Vagina (tissue), 2 donors: ENCODE measurements at regions not wholly inside any gene's neighbourhood (a gene's known extent, or its start where the extent isn't known, plus 50 kb on each side); places are given as distances from the start of the nearest gene placed in this dataset.

Experiments used
- CTCF ChIP-seq, 3 experiments: fragments of 450-650 bp in 2 of 3; fragments of 200-600 bp in 1 of 3; sonication (generic) in 1 of 3; IDR thresholded peaks; one replicate each; pipeline ENCODE4 v1.5.1; 2017 to 2019; ENCODE audit warnings: antibody characterized with exemption in 3 of 3, mild to moderate bottlenecking in 2 of 3, moderate library complexity in 2 of 3
- POLR2A ChIP-seq, 2 donors: fragments of 450-650 bp; IDR thresholded peaks; one replicate each; pipeline ENCODE4 v1.6.1; 2017; ENCODE audit warnings: antibody characterized with exemption in 2 of 2, mild to moderate bottlenecking in 2 of 2, moderate library complexity in 2 of 2
- POLR2AphosphoS5 ChIP-seq, 2 donors: sonication (generic); formaldehyde crosslinking; IDR thresholded peaks; one replicate each; pipeline ENCODE4 v1.9.0; 2017; ENCODE audit warnings: antibody characterized with exemption in 2 of 2, mild to moderate bottlenecking in 2 of 2, low read depth in 1 of 2; ENCODE audit not compliant: insufficient read depth in 1 of 2

- no peak for TF ChIP-seq CTCF (IDR thresholded peaks at IDR 0.05)
- TF ChIP-seq POLR2AphosphoS5 (IDR thresholded peaks at IDR 0.05; ENCODE audit: insufficient read depth in 1 of 2, low read depth in 1 of 2): no peak
- TF ChIP-seq POLR2A (IDR thresholded peaks at IDR 0.05): no peak
These were observed 239.0 kb downstream of the RHOU start for GRCh38 chr1:228974273-228974672.
